22Rv1 (cell line): ENCODE measurements at regions not wholly inside any gene's neighbourhood (a gene's known extent, or its start where the extent isn't known, plus 50 kb on each side); places are given as distances from the start of the nearest gene placed in this dataset.

Source experiments
- CTCF ChIP-seq: fragments of 450-650 bp; IDR thresholded peaks from 2 replicates; pipeline ENCODE4 v1.5.1; 2017; ENCODE audit warnings: mild to moderate bottlenecking
- ZFX ChIP-seq: fragments of 450-650 bp; IDR thresholded peaks from 2 replicates; pipeline ENCODE4 v1.6.1; 2017; ENCODE audit warnings: antibody characterized with exemption, borderline replicate concordance

GRCh38 chr14:42429401-42429800 is 822.7 kb downstream of the LRFN5 start:
- no peak for TF ChIP-seq CTCF
- no peak for TF ChIP-seq ZFX
